Neural cell (in vitro differentiated cells): ENCODE measurements at regions not wholly inside any gene's neighbourhood (a gene's known extent, or its start where the extent isn't known, plus 50 kb on each side); places are given as distances from the start of the nearest gene placed in this dataset.
"Not testable (repeated sequence)": the region's sequence is repeated elsewhere in the genome, so short reads cannot be mapped to it uniquely, and the experiment has no call there.

Experiments
- H2AFZ ChIP-seq: fragments of 200-600, 300-800 bp; sonication (generic), shearing (Covaris generic); 2 replicates; pipeline ENCODE4 v1.6.0; 2014; ENCODE audit warnings: low read depth, mild to moderate bottlenecking, antibody characterized with exemption, low read length, moderate library complexity
- H3F3A ChIP-seq: fragments of 200-600 bp; shearing (Covaris generic); 2 replicates; pipeline ENCODE4 v1.6.1; 2016; ENCODE audit warnings: mild to moderate bottlenecking, moderate library complexity, mixed read lengths, antibody characterized with exemption, low read length; ENCODE audit not compliant: insufficient read depth, poor library complexity, severe bottlenecking
- H3K27ac ChIP-seq: fragments of 200-600, 300-800 bp; sonication (generic), shearing (Covaris generic); 2 replicates; pipeline ENCODE4 v1.5.1; 2014; ENCODE audit warnings: mild to moderate bottlenecking, low read length, moderate library complexity
- H3K27me3 ChIP-seq: fragments of 300-800, 200-600 bp; sonication (generic), shearing (Covaris generic); 2 replicates; pipeline ENCODE4 v1.6.0; 2014; ENCODE audit warnings: mild to moderate bottlenecking, low read depth, low read length, moderate library complexity; ENCODE audit not compliant: insufficient read depth
- H3K36me3 ChIP-seq: fragments of 300-800, 200-600 bp; sonication (generic), shearing (Covaris generic); 2 replicates; pipeline ENCODE4 v1.5.1; 2014; ENCODE audit warnings: mild to moderate bottlenecking, antibody characterized with exemption, low read length, moderate library complexity; ENCODE audit not compliant: insufficient read depth
- H3K4me2 ChIP-seq: fragments of 300-800, 200-600 bp; sonication (generic), shearing (Covaris generic); 2 replicates; pipeline ENCODE4 v1.6.0; 2014; ENCODE audit warnings: mild to moderate bottlenecking, low read length
- H3K4me3 ChIP-seq: fragments of 300-800, 200-600 bp; sonication (generic), shearing (Covaris generic); 2 replicates; pipeline ENCODE4 v1.5.1; 2014; ENCODE audit warnings: mild to moderate bottlenecking, low read length, moderate library complexity
- H3K79me2 ChIP-seq: fragments of 200-600 bp; shearing (Covaris generic); replicated peaks from 2 replicates; pipeline ENCODE4 v1.6.0; 2014; ENCODE audit warnings: mild to moderate bottlenecking, low read length, moderate library complexity; ENCODE audit not compliant: insufficient read depth
- H3K9ac ChIP-seq: fragments of 300-800, 200-600 bp; sonication (generic), shearing (Covaris generic); 2 replicates; pipeline ENCODE4 v1.6.1; 2016; ENCODE audit warnings: mild to moderate bottlenecking, low read length, mixed read lengths
- H3K9me2 ChIP-seq: fragments of 200-600 bp; shearing (Covaris generic); 2 replicates; pipeline ENCODE4 v1.6.1; 2016; ENCODE audit warnings: mild to moderate bottlenecking, low read length, mixed read lengths; ENCODE audit not compliant: insufficient read depth
- H3K9me3 ChIP-seq: fragments of 200-600, 300-800 bp; sonication (generic), shearing (Covaris generic); 2 replicates; pipeline ENCODE4 v1.6.1; 2016; ENCODE audit warnings: mild to moderate bottlenecking, mixed run types, low read length, moderate library complexity, mixed read lengths
- H4K20me1 ChIP-seq: fragments of 200-600 bp; shearing (Covaris generic); 2 replicates; pipeline ENCODE4 v1.6.1; 2016; ENCODE audit warnings: mild to moderate bottlenecking, mixed run types; ENCODE audit not compliant: insufficient read depth
- CTCF ChIP-seq: fragments of 450-650 bp; IDR thresholded peaks from 2 replicates; pipeline ENCODE4 v1.5.1; 2014; ENCODE audit warnings: antibody characterized with exemption, mild to moderate bottlenecking, moderate library complexity; ENCODE audit not compliant: poor library complexity, severe bottlenecking
- EP300 ChIP-seq: fragments of 450-650 bp; conservative IDR thresholded peaks from 2 replicates; pipeline ENCODE4 v1.6.1; 2014; ENCODE audit warnings: antibody characterized with exemption, mild to moderate bottlenecking, moderate library complexity; ENCODE audit not compliant: poor library complexity, severe bottlenecking
- EZH2 ChIP-seq: fragments of 200-600, 300-800 bp; shearing (Covaris generic), sonication (generic); IDR thresholded peaks from 2 replicates; pipeline ENCODE4 v1.6.1; 2014; ENCODE audit warnings: antibody characterized with exemption, low read length, borderline replicate concordance, mild to moderate bottlenecking; ENCODE audit not compliant: insufficient read depth, poor library complexity, severe bottlenecking
- MXI1 ChIP-seq: fragments of 450-650 bp; conservative IDR thresholded peaks from 2 replicates; pipeline ENCODE4 v1.6.1; 2014; ENCODE audit warnings: antibody characterized with exemption, mild to moderate bottlenecking; ENCODE audit not compliant: poor library complexity, severe bottlenecking
- POLR2AphosphoS5 ChIP-seq: IDR thresholded peaks from 2 replicates; pipeline ENCODE4 v1.6.1; 2012
- RAD21 ChIP-seq: fragments of 450-650 bp; conservative IDR thresholded peaks from 2 replicates; pipeline ENCODE4 v1.6.1; 2014; ENCODE audit warnings: antibody characterized with exemption, mild to moderate bottlenecking, moderate library complexity
- REST ChIP-seq: IDR thresholded peaks from 2 replicates; pipeline ENCODE4 v1.6.1; 2012; ENCODE audit warnings: borderline replicate concordance
- SMC3 ChIP-seq: fragments of 450-650 bp; conservative IDR thresholded peaks from 2 replicates; pipeline ENCODE4 v1.6.1; 2014; ENCODE audit warnings: antibody characterized with exemption, mild to moderate bottlenecking, moderate library complexity; ENCODE audit not compliant: poor library complexity
- TAF1 ChIP-seq: IDR thresholded peaks from 2 replicates; pipeline ENCODE4 v1.6.1; 2012; ENCODE audit warnings: low read depth

GRCh38 chr4:27974339-27974738, 1113.7 kb downstream of the STIM2 start:
- Histone ChIP-seq H3K27me3 (no peaks in the 10 kb centered on the region), H3F3A (no peaks in the 10 kb centered on the region), H4K20me1 (no peaks in the 10 kb centered on the region), H2AFZ (no peak overlapping the region), H3K79me2 (no peaks in the 10 kb centered on the region), H3K9me3 (no peaks in the 10 kb centered on the region), H3K4me3 (no peak overlapping the region), H3K9me2 (no peaks in the 10 kb centered on the region), H3K27ac (no peak overlapping the region), H3K4me2 (no peak overlapping the region), H3K36me3 (no peaks in the 10 kb centered on the region), H3K9ac (no peak overlapping the region)
- TF ChIP-seq REST = no peak
- TF ChIP-seq POLR2AphosphoS5 = no peak

GRCh38 chr4:27974881-27975280, 1114.2 kb downstream of the STIM2 start:
- not testable (repeated sequence) for H4K20me1 ChIP-seq, H3K36me3 ChIP-seq, H3K27me3 ChIP-seq, H3K9me2 ChIP-seq, H3K4me3 ChIP-seq, H2AFZ ChIP-seq, H3K27ac ChIP-seq, H3K4me2 ChIP-seq, H3F3A ChIP-seq, H3K79me2 ChIP-seq, H3K9me3 ChIP-seq, H3K9ac ChIP-seq

- H3K27me3 ChIP-seq, H3F3A ChIP-seq, H3K27ac ChIP-seq, H3K36me3 ChIP-seq, H3K9me2 ChIP-seq, H3K9me3 ChIP-seq, H3K4me2 ChIP-seq, H4K20me1 ChIP-seq, H3K9ac ChIP-seq, H3K79me2 ChIP-seq, H3K4me3 ChIP-seq, H2AFZ ChIP-seq: not testable (repeated sequence)
Observed at GRCh38 chr4:27978427-27979109, 1117.9 kb downstream of the STIM2 start.

- no peak overlapping the region for H3K4me3 ChIP-seq
- H3F3A ChIP-seq = no peaks in the 10 kb centered on the region
- no peak for TF ChIP-seq RAD21
- no peak for TF ChIP-seq EP300
- TF ChIP-seq REST = no peak
- no peak for TF ChIP-seq TAF1
- no peak for TF ChIP-seq EZH2
- TF ChIP-seq SMC3 = no peak
- no peak for TF ChIP-seq MXI1
- TF ChIP-seq POLR2AphosphoS5 = no peak
- no peak for TF ChIP-seq CTCF
- no peaks in the 10 kb centered on the region for H3K27me3 ChIP-seq
- no peaks in the 10 kb centered on the region for H3K79me2 ChIP-seq
- H3K9me2 ChIP-seq = no peaks in the 10 kb centered on the region
- H3K4me2 ChIP-seq = no peak overlapping the region
- no peaks in the 10 kb centered on the region for H3K9me3 ChIP-seq
- no peaks in the 10 kb centered on the region for H4K20me1 ChIP-seq
- no peak overlapping the region for H3K9ac ChIP-seq
- no peak overlapping the region for H3K27ac ChIP-seq
- no peak overlapping the region for H2AFZ ChIP-seq
- H3K36me3 ChIP-seq = no peaks in the 10 kb centered on the region
Observed at GRCh38 chr4:27985522-27985921, 1124.9 kb downstream of the STIM2 start.
